Naive thymus-derived CD4-positive, alpha-beta T cell (primary cell): ENCODE measurements at regions not wholly inside any gene's neighbourhood (a gene's known extent, or its start where the extent isn't known, plus 50 kb on each side); places are given as distances from the start of the nearest gene placed in this dataset.

Experiments
- ATAC-seq: fragments of 150-1000 bp; cut with Tn5 transposase; 2 replicates; pipeline ENCODE4 v1.10.0; 2021; ENCODE audit warnings: mild to moderate bottlenecking, moderate library complexity
- CTCF ChIA-PET: fragments of 350-600 bp; sonication (Branson Sonifier 250); formaldehyde crosslinking; loops from one replicate; lab custom pipeline; 2021; ENCODE audit warnings: antibody characterized with exemption; lab: Charles Lee
- POLR2A ChIA-PET: fragments of 350-600 bp; sonication (Branson Sonifier 250); formaldehyde crosslinking; loops from one replicate; lab custom pipeline; 2021; ENCODE audit warnings: antibody characterized with exemption, inconsistent platforms; lab: Charles Lee
- DNase-seq, 9 donors: peaks; one replicate each; pipeline versions ENCODE4 v3.0.0 to v3.0.0-alpha.2; 2020 to 2022; ENCODE audit warnings: mixed read lengths in 1 of 9
- H3K27ac ChIP-seq: one replicate; pipeline ENCODE4 v1.7.0; 2013; ENCODE audit warnings: mild to moderate bottlenecking, low read depth, low read length, moderate library complexity
- H3K27me3 ChIP-seq, 2 donors: one replicate each; pipeline ENCODE4 v1.7.0; 2013; ENCODE audit warnings: low read length in 2 of 2, mild to moderate bottlenecking in 2 of 2, moderate library complexity in 2 of 2; ENCODE audit not compliant: control insufficient read depth in 2 of 2, insufficient read depth in 2 of 2
- H3K36me3 ChIP-seq, 3 experiments: 1 replicate in 2 of 3; 2 replicates in 1 of 3; pipeline ENCODE4 v1.7.0; 2013; ENCODE audit warnings: low read length in 3 of 3, mild to moderate bottlenecking in 3 of 3, moderate library complexity in 1 of 3; ENCODE audit not compliant: insufficient read depth in 3 of 3, control insufficient read depth in 2 of 3
- H3K4me1 ChIP-seq, 2 donors: one replicate each; pipeline ENCODE4 v1.7.0; 2013; ENCODE audit warnings: low read length in 2 of 2, mild to moderate bottlenecking in 2 of 2, moderate library complexity in 1 of 2; ENCODE audit not compliant: control insufficient read depth in 2 of 2, insufficient read depth in 2 of 2
- H3K4me3 ChIP-seq: 2 replicates; pipeline ENCODE4 v1.7.0; 2013; ENCODE audit warnings: mild to moderate bottlenecking, low read length
- H3K9me3 ChIP-seq, 3 experiments: 1 replicate in 2 of 3; 2 replicates in 1 of 3; pipeline ENCODE4 v1.7.0; 2013; ENCODE audit warnings: low read length in 3 of 3; ENCODE audit not compliant: control insufficient read depth in 2 of 3
- H3K27ac Mint-ChIP-seq, 9 donors: one replicate each; pipeline ENCODE4 v1.8.0; 2020 to 2022; ENCODE audit warnings: mixed read lengths in 9 of 9, mild to moderate bottlenecking in 8 of 9, moderate library complexity in 5 of 9, inconsistent platforms in 2 of 9
- H3K27me3 Mint-ChIP-seq, 5 donors: one replicate each; pipeline ENCODE4 v1.8.0; 2021 to 2022; ENCODE audit warnings: mixed read lengths in 5 of 5, mild to moderate bottlenecking in 1 of 5
- H3K36me3 Mint-ChIP-seq, 5 donors: one replicate each; pipeline ENCODE4 v1.8.0; 2020 to 2022; ENCODE audit warnings: mixed read lengths in 5 of 5, mild to moderate bottlenecking in 3 of 5, inconsistent platforms in 1 of 5
- H3K4me1 Mint-ChIP-seq, 7 donors: one replicate each; pipeline ENCODE4 v1.8.0; 2020 to 2022; ENCODE audit warnings: mixed read lengths in 7 of 7, mild to moderate bottlenecking in 3 of 7, inconsistent platforms in 1 of 7
- H3K4me3 Mint-ChIP-seq, 10 donors: one replicate each; pipeline ENCODE4 v1.8.0; 2020 to 2022; ENCODE audit warnings: mild to moderate bottlenecking in 10 of 10, mixed read lengths in 10 of 10, moderate library complexity in 6 of 10, inconsistent platforms in 2 of 10
- H3K9me3 Mint-ChIP-seq, 11 donors: one replicate each; pipeline ENCODE4 v1.8.0; 2020 to 2022; ENCODE audit warnings: mixed read lengths in 11 of 11, mild to moderate bottlenecking in 4 of 11, inconsistent platforms in 1 of 11, moderate library complexity in 1 of 11
- intact Hi-C, 2 donors: fragments of 100-400 bp; cut with micrococcal nuclease; formaldehyde crosslinking; loops; one replicate each; pipeline ENCODE4 v1.15.1; 2023

DNA sequence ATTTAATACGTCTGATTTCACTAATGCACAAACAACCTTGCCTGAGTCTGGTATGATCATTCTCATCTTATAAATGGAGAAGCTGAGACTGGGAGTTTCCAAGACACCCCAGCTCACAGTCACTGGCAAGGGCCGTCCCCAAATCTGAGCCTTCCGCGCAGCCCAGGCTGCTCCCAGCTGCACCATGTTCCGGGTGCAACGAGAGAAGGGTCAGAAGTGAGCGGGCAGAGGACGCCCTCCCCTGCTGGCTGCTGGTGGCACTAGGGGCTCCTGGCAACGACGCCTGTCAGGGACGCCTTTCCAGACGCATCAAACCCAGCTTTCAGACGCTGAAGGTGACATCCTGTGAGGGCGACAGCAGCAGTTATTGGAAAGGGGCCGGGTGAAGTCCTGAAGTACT is 115.3 kb upstream of the PROKR2 start:
- POLR2A ChIA-PET = no interaction called here
- H3K4me1 Mint-ChIP-seq = no peaks in the 10 kb centered on the region

DNA sequence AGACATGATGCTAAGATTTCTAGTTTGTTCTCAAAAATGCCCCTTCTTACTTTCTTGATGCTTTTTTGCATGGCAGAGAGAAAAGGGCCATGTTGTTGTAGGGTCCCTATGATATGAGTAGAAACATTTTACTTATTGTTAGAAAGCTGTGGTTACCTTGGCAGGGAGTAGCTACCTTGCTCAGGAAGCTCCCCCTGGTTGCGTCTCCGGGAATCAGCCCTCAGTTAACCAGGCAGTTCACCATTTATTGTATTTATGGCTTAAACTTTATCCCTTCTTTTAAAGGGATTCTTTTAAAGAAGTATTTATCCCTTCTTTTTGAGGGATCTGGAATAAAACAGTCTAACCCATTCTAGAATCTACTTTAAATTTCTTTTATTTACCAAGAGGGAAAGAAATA is 113.9 kb upstream of the PROKR2 start:
- no peak for DNase-seq
- Histone ChIP-seq H3K27ac (no peak overlapping the region), H3K4me3 (no peak overlapping the region), H3K4me1 (no peaks in the 10 kb centered on the region), H3K27me3 (no peaks in the 10 kb centered on the region), H3K9me3 (no peaks in the 10 kb centered on the region), H3K36me3 (no peaks in the 10 kb centered on the region)
- Mint-ChIP-seq H3K4me1 (no peaks in the 10 kb centered on the region), H3K9me3 (peaks cover 0 to 2% (median 0%) of the 10 kb centered on the region in 11 donors), H3K36me3 (no peaks in the 10 kb centered on the region), H3K27me3 (peaks cover 6 to 39% (median 20%) of the 10 kb centered on the region in 5 donors), H3K27ac (no peak overlapping the region), H3K4me3 (no peak overlapping the region)
- no peak for ATAC-seq
- intact Hi-C loops = no loop called here
- ChIA-PET CTCF (no interaction called here), POLR2A (no interaction called here)

More for the DNA sequence above, 115.3 kb upstream of the PROKR2 start:
- no peak for ATAC-seq
- Mint-ChIP-seq H3K4me3 (no peak overlapping the region), H3K9me3 (peaks cover 0 to 8% (median 0%) of the 10 kb centered on the region in 11 donors), H3K27me3 (peaks cover 5 to 47% (median 23%) of the 10 kb centered on the region in 5 donors), H3K36me3 (no peaks in the 10 kb centered on the region), H3K27ac (no peak overlapping the region)
- no peaks in the 10 kb centered on the region for H3K36me3 ChIP-seq
- no peaks in the 10 kb centered on the region for H3K9me3 ChIP-seq
- CTCF ChIA-PET = interaction anchor here (0.5 kb wide), 1 partner anchor 30 kb away, joined by 7 read pairs; no protein-coding TSS in a partner anchor
- H3K4me1 ChIP-seq = no peaks in the 10 kb centered on the region
- no peak overlapping the region for H3K27ac ChIP-seq
- DNase-seq = no peak
- H3K27me3 ChIP-seq = no peaks in the 10 kb centered on the region
- intact Hi-C loops = no loop called here
- no peak overlapping the region for H3K4me3 ChIP-seq

DNA sequence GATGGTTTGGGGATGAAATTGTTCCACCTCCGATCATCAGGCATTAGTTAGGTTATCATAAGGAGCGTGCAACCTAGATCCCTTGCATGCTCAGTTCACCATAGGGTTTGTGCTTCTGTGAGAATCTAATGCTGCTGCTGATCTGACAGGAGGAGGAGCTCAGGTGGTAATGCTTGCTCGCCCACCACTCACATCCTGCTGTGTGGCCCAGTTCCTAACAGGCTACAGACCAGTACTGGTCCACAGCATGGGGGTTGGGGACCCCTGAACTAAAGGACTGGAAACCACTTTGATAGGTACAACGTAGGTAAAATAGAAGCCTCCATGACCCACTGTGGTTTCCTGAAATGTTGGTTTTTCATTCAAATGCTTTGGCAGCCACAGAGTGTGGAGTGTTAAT is 109.3 kb upstream of the PROKR2 start:
- peaks cover 16 to 49% (median 30%) of the 10 kb centered on the region in 5 donors for H3K27me3 Mint-ChIP-seq
- intact Hi-C loops = no loop called here
- no peak for DNase-seq
- Histone ChIP-seq H3K36me3 (no peaks in the 10 kb centered on the region), H3K4me1 (no peaks in the 10 kb centered on the region), H3K9me3 (no peaks in the 10 kb centered on the region), H3K27me3 (no peaks in the 10 kb centered on the region), H3K27ac (no peak overlapping the region), H3K4me3 (no peak overlapping the region)
- no peaks in the 10 kb centered on the region for H3K4me1 Mint-ChIP-seq
- ChIA-PET POLR2A (no interaction called here), CTCF (no interaction called here)
- H3K9me3 Mint-ChIP-seq = peaks cover 0 to 12% (median 5%) of the 10 kb centered on the region in 11 donors
- no peak for ATAC-seq
- no peak overlapping the region for H3K27ac Mint-ChIP-seq
- H3K36me3 Mint-ChIP-seq = no peaks in the 10 kb centered on the region
- no peak overlapping the region for H3K4me3 Mint-ChIP-seq

DNA sequence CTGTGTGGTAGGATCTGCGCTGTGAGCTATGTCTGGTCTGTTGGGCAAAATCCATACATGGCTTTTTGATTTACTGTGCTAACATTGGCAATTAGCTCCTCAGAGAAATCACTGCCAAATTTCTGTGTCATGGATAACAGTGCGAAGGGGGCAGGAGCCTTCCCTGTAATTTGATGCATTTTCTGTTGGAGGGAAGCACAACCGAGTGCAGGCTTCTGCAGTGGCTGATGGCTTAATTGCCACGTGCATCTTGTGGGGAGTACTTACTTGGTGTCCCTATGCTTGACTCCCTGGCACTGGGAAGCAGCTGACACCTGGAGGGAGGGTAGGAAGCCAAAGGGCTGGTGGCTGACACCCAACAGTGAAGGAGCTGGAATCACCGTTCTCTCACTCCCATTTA is 99.3 kb upstream of the PROKR2 start:
- H3K9me3 Mint-ChIP-seq = peaks cover 0 to 10% (median 4%) of the 10 kb centered on the region in 11 donors
- H3K4me1 Mint-ChIP-seq = no peaks in the 10 kb centered on the region
- no peak for DNase-seq
- H3K27ac Mint-ChIP-seq = no peak overlapping the region
- Histone ChIP-seq H3K36me3 (no peaks in the 10 kb centered on the region), H3K9me3 (no peaks in the 10 kb centered on the region), H3K27ac (no peak overlapping the region), H3K4me3 (no peak overlapping the region), H3K27me3 (no peaks in the 10 kb centered on the region), H3K4me1 (no peaks in the 10 kb centered on the region)
- ChIA-PET CTCF (interaction anchor here (0.6 to 0.7 kb wide), 2 partner anchors 31 to 211 kb away, joined by 3 read pairs; no protein-coding TSS in a partner anchor), POLR2A (interaction anchor here (0.5 kb wide), 1 partner anchor 372 kb away, joined by 3 read pairs; no protein-coding TSS in a partner anchor)
- no peak for ATAC-seq
- peaks cover 0 to 32% (median 19%) of the 10 kb centered on the region in 5 donors for H3K27me3 Mint-ChIP-seq
- intact Hi-C loops = no loop called here
- H3K36me3 Mint-ChIP-seq = no peaks in the 10 kb centered on the region
- H3K4me3 Mint-ChIP-seq = no peak overlapping the region

DNA sequence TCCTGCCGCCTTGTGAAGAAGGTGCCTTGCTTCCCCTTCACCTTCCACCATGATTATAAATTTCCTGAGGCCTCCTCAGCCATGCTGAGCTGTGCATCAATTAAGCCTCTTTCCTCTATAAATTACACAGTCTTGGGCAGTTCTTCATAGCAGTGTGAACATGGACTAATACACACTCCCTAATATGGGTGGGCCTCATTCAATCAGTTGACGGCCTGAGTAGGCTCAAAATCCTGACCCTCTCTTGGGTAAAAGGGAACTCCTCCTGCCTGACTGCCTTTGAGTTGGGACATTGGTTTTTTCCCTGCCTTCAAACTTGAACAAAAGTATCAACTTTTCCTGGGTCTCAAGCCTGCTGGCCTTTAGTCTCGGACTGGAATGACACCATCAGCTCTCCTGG is 96.6 kb upstream of the PROKR2 start:
- Mint-ChIP-seq H3K9me3 (peaks cover 0 to 9% (median 2%) of the 10 kb centered on the region in 11 donors), H3K27ac (no peak overlapping the region), H3K27me3 (peaks cover 0 to 28% (median 16%) of the 10 kb centered on the region in 5 donors), H3K4me1 (no peaks in the 10 kb centered on the region), H3K4me3 (no peak overlapping the region), H3K36me3 (no peaks in the 10 kb centered on the region)
- ATAC-seq (no peak), DNase-seq (no peak)
- H3K27ac ChIP-seq = no peak overlapping the region
- no peaks in the 10 kb centered on the region for H3K9me3 ChIP-seq
- no peaks in the 10 kb centered on the region for H3K27me3 ChIP-seq
- no peaks in the 10 kb centered on the region for H3K4me1 ChIP-seq
- intact Hi-C loops = no loop called here
- POLR2A ChIA-PET = no interaction called here
- H3K36me3 ChIP-seq = no peaks in the 10 kb centered on the region
- CTCF ChIA-PET = no interaction called here
- no peak overlapping the region for H3K4me3 ChIP-seq

- CTCF ChIA-PET = no interaction called here
- H3K4me1 ChIP-seq = no peaks in the 10 kb centered on the region
- H3K9me3 Mint-ChIP-seq = peaks cover 0 to 11% (median 2%) of the 10 kb centered on the region in 11 donors
- H3K36me3 ChIP-seq = no peaks in the 10 kb centered on the region
- no peaks in the 10 kb centered on the region for H3K36me3 Mint-ChIP-seq
- no peak overlapping the region for H3K27ac Mint-ChIP-seq
- DNase-seq (no peak), ATAC-seq (no peak)
- H3K27me3 ChIP-seq = no peaks in the 10 kb centered on the region
- POLR2A ChIA-PET = no interaction called here
- H3K4me1 Mint-ChIP-seq = peaks cover 0 to 6% (median 0%) of the 10 kb centered on the region in 7 donors
- peaks cover 0 to 42% (median 27%) of the 10 kb centered on the region in 5 donors for H3K27me3 Mint-ChIP-seq
- intact Hi-C loops = no loop called here
- no peak overlapping the region for H3K4me3 ChIP-seq
- no peak overlapping the region for H3K4me3 Mint-ChIP-seq
- H3K27ac ChIP-seq = no peak overlapping the region
- no peaks in the 10 kb centered on the region for H3K9me3 ChIP-seq
Measured at GRCh38 chr20:5410470-5410869, 93.7 kb upstream of the PROKR2 start.

- Mint-ChIP-seq H3K4me1 (peaks cover 0 to 6% (median 0%) of the 10 kb centered on the region in 7 donors), H3K27ac (no peak overlapping the region), H3K36me3 (no peaks in the 10 kb centered on the region), H3K9me3 (peaks cover 5 to 28% (median 18%) of the 10 kb centered on the region in 11 donors), H3K27me3 (peaks cover 0 to 37% (median 34%) of the 10 kb centered on the region in 5 donors), H3K4me3 (no peak overlapping the region)
- intact Hi-C loops = no loop called here
- Histone ChIP-seq H3K4me3 (no peak overlapping the region), H3K4me1 (no peaks in the 10 kb centered on the region), H3K36me3 (no peaks in the 10 kb centered on the region), H3K27ac (no peak overlapping the region), H3K27me3 (peaks cover 0 to under 1% of the 10 kb centered on the region in 2 donors), H3K9me3 (peaks cover 0 to 10% (median 0%) of the 10 kb centered on the region in 3 experiments)
- ATAC-seq = peak; percentile 51
- CTCF ChIA-PET = no interaction called here
- no peak for DNase-seq
- POLR2A ChIA-PET = no interaction called here
Measured at GRCh38 chr20:5402903-5403531, 86.3 kb upstream of the PROKR2 start.
